NOMO-1 treated with dmso at 0.1 percent for 144 hours (cell line): ENCODE measurements at regions not wholly inside any gene's neighbourhood (a gene's known extent, or its start where the extent isn't known, plus 50 kb on each side); places are given as distances from the start of the nearest gene placed in this dataset.
"Not testable (repeated sequence)": the region's sequence is repeated elsewhere in the genome, so short reads cannot be mapped to it uniquely, and the experiment has no call there.

ENCODE experiments used
- DNase-seq: peaks from one replicate; lab custom pipeline; 2025; ENCODE audit not compliant: unreplicated experiment; lab: John Stamatoyannopoulos, UW

DNA sequence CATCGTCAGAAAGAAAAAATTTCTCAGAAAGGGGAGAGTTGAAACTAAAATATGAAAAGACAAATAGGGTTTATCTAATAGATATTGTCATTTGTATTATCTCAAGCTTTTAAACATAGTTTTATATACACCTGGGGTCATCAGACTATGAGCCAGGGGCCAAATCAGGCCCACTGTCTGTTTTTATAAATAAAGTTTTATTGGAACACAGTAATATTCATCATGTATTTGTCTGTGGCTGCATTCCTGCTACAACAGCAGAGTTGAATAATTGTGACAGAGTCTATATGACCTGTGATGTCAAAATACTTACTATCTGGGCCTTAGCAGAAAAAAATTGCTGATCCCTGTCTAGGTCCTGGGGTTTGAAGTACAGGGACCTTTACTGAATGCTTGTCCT lies 120.5 kb upstream of the RUNX1 start:
- no peak for DNase-seq

DNA sequence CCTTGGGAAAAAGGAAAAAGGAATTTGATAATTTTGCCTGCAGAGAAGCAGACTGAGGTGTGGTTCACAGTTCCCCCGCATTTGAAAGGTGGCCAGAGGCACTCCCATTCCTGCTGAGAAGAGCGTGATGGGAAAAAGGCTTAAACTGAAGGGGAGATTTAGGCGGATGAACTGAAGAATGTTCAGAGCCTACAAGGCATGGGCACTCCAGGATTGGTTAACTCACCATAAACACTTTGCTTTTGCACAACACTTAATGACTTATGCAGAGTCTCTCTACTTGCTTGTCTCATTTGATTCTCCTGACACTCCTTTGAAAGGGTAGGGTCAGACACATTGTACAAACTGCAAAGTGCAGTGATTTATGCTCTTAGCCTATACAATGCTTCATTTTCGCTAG lies 119.6 kb upstream of the RUNX1 start:
- DNase-seq, result no peak

DNA sequence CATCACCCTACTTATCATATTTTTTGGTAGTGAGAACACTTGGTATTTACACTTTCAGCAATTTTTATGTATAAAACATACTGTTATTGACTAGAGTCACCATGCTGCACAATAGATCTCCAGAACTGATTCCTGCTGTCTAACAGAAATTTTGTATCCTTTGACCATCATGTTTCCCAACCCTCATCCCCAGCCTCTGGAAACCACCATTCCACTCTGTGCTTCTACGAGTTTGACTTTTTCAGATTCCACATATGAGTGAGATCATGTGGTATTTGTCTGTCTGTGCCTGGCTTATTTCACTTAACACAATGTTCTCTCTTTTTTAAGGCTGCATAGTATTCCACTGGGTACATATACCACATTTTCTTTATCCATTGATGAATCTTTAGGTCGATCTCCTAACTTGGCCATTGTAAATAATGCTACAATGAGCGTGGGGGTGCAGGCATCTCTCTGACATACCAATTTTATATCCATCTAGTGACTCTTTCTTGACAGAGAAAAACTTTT lies 115.9 kb upstream of the RUNX1 start:
- no peak for DNase-seq

DNA sequence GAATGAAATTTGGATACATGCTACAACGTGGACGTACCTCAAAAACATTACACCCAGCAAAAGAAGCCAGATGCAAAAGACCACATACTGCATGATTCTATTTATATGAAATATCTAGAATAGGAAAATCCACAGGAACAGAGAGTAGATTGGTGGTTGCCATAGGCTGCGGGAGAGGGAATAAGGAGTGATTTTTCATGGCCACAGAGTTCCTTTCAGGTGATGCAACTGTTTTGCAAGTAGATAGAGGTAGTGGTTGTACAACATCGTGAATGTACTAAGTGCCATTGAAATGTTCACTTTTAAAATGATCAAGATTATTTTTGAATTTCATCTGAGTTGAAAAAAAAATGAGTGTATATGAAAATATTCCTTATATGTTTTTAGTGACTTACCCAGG lies 115.3 kb upstream of the RUNX1 start:
- DNase-seq, result no peak

DNA sequence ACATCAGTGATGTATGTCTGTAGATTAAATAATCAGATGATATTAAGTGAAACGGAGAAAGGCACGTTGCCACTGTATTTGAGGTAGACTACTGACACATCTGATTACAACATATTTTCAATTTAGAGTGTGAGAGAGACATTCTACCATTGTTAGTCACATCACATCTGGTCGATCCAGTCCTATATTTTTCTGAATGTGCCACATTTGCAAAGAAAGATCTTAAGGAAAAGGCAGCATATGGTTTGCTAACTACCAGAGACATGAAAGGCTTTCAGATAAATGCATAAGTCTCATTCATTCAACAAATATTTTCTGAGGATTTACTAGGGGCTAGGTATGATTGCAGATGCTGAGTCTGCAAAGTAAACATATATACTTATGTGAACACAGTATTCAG lies 114.3 kb upstream of the RUNX1 start:
- no peak for DNase-seq

DNA sequence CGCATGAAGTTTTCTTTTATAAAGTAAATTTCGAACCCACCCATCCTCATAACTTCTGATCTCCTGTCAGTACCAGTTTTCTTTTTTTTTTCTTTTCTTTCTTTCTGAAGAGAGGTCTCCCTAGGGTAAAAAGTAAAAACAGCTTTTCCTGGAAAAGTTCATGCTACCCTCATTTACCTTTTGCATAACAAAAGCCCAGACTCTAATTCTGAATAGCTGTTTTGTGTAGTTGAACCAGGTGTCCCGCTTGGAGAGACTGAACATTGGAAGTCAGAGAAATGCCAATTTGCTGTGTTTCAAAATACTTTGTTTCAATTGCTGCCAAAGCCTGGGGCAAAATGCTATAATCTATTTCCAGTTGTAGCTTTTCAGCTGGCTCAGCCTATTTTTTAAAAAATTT lies 113.7 kb upstream of the RUNX1 start:
- no peak for DNase-seq

DNA sequence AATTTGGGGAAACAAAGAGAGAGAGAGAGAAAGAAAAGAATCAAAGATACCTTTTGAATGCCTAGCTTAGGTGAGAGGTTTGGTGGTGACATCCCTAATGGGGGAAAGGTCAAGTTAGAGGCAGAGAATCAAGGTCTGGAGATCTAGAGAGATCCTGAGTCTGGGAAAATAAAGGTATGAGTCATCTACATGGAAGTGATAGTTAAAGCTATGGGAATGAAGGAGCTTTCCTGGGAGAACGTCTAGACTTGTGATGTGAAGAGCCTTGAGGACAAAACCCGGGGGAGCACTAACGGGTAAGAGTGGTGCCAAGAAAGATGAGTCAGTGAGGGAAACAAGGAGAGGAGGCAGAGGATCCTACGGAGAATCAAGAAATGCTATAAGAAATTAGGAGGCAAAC lies 110.8 kb upstream of the RUNX1 start:
- no peak for DNase-seq

DNA sequence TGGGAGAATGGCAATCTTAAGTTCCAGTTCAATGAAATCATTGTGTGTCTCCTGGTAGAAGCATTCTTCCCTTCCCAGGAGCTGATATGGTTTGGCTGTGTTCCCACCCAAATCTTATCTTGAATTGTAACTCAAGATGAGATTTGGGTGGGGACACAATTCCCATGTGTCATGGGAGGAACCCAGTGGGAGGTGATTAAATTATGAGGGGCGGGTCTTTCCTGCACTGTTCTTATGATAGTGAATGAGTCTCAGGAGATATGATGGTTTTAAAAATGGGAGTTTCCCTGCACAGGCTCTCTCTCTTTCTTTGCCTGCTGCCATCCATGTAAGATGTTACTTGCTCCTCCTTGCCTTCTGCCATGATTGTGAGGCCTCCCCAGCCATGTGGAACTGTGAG lies 108.3 kb upstream of the RUNX1 start:
- DNase-seq, result not testable (repeated sequence)

DNA sequence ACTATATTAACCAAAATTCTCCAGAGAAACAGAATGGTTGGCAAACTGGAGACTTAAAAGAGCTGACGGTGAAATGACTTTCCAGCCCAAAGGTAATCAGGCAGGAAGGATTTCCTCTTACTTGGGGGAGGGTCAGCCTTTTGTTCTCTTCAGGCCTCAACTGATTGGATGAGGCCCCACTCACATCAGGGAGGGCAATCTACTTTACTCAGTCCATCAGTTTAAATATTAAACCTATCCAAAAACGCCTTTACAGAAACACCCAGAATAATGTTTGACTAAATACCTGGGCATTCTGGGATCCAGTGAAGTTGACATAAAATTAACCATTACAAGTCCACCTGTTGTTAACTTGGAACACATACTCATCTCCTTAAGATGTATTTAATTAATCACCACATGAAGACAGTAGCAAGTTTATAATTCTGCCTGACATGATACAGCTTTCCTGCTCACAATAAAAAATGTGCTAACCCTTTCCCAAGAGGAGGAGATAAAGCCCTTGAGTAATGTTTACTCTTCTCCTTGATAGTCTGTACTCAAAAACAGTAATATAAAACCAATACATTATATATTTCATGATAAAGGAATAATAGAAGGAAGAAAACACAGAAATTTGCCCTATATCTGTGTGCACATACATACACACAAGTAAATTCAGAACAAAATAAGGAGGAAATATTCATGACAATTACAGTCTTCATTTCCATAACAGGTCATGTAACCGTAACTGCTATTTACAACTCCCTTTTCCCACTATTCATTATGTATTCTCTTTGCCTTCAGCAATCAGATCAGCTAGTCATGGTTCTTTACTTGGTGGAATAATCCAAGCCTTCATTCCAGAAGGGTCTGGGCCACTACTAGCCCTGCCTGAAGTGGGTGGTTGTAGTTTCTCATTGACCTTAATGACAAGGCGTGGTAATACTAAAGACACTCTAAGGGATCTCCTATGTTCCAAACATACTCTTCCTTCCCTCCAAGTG lies 107.5 kb upstream of the RUNX1 start:
- DNase-seq, result no peak

DNA sequence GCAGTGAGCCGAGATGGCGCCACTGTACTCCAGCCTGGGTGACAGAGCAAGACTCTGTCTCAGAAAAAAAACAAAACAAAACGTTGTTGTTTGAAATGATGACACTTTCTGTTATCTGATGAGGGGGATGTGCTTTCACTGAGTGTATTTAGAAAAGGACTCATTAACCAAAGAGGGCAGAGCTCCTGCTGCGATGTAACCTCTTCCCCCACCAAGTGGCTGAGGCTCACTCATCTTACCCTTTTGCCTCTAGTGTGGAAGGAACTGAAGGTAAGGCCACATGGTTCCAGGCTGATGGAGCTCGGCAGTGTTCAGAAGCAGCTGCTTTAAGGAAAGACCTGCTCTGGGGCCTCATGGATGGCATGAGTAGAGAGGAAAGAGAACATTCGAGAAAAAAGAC lies 105.7 kb upstream of the RUNX1 start:
- DNase-seq, result no peak

DNA sequence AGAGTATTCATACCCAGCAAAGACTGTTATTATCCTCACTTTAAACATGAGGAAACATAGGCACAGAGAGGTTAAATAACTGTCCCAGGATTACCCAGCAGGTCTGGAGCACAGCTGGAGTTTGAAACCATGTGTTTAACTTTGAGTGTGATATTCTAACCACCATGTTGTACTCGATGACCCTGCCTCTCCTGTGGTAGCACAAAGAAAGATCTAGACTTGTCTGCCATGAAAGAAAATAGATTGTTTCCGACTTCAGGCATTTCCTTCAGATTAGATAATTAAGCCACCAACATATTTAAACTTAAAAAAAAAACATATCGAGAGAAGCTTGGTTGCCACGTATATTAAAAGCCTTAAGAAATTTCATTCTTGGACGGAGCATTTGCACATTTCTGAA lies 104.6 kb upstream of the RUNX1 start:
- no peak for DNase-seq

DNA sequence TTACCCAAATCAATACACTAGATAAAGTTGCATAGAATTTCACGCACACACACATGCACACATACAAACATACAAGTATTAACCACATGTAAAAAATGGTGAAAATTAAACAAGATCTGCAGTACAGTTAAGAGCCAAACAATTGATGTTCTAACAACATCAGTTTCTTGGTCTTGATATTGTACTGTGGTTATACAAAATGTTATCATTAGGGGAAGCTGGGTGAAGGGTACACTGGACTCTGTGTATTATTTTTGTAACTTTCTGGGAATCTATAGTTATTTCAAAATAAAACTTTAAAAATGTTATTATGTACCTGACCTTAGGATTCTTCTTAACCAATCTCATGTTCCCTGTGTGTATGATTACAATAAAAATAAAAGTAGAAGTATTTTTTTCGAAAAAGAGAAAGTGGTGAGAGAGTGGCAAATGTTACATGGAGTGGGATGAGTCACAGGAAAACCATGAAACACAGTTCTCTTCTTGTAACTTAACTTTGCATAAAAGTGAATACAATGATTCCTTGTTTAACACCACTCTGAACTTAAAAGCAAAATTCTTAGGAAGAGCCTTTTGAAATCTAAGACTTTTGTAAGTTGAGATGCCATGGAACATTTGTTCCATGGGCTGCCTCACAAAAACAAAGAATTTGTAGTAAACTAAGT lies 101.6 kb upstream of the RUNX1 start:
- no peak for DNase-seq

DNA sequence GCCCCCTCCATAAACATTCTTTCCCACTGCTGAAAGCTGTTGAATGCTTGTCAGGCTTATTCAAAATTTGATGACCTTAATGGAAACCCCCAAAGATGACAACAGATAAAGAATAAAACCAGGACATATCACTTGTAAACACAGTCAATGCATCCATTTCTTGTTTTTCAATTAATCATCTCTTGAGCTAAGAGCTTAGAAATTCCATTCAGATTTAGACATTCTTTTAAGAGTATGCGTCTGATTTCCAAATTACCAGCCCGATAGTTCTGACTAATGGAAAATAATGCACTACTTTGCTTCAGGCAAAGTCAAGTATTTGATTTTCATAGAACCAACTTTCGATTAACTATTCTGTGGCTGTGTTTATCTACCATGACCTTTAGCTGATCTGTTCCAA lies 100.6 kb upstream of the RUNX1 start:
- no peak for DNase-seq

DNA sequence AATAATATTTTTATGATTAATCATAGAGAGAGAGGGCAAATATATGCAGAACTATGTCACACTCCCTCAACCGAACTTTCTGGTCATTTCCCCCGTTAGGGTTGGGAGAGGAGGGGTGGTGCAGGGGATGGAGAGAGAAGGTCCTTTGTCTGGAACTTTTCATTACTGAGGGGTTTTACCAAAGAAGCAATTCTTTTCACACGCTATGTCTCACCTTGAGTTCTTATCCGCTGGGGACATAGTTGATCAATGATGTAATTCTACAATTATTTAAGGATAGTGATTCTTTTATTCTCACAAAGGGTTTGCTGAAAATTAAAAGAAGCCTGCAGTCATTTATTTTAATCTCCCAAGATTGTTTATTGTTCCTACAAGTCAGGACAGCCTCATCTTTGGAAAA lies 98.3 kb upstream of the RUNX1 start:
- DNase-seq, result no peak

DNA sequence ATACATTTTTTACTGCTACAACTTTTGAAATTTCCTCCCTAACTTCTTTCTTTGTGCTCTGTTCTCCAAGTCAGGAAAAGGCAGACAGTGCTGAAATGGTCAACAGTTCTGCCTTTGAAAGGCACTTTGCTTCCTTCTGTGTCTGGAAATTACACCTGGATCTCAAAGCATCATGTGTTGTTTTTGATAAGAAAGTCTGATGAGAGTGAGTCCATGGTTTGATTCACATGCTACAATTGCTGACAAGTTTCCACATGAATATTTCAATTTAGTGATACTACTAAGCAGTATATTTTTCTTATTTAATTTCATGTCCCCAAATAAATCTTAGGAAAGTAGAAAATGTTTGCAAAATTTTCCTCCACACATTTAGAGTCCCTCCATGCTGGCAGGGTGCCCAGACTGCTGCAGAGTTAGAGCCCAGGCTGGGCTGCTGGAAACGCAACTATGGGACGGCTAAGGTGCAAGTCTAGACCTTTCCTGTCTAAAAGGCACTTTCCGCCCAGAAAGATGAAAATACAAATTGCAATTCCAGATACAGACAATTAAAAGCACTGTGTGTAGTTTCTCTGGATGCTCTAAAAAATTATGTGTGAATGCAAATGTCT lies 96.6 kb upstream of the RUNX1 start:
- no peak for DNase-seq

DNA sequence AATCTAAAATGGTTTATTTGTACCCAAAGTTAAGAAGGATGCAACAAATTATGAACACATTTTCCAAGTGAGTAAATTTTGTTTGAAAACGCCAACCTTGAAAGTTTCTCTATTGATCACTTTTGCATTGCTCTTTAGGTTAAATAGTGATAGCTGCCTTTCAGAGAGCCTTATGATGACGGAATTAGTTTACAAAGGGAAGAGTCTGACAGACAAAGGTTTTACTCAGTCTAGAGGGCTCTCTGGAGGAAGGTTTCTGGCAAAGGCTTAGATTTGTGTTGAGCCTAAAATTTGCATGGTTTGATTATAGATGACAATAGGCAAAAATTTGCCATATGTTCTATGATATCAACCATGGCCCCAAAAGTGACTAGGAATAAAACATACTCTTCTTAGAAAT lies 95.9 kb upstream of the RUNX1 start:
- no peak for DNase-seq

DNA sequence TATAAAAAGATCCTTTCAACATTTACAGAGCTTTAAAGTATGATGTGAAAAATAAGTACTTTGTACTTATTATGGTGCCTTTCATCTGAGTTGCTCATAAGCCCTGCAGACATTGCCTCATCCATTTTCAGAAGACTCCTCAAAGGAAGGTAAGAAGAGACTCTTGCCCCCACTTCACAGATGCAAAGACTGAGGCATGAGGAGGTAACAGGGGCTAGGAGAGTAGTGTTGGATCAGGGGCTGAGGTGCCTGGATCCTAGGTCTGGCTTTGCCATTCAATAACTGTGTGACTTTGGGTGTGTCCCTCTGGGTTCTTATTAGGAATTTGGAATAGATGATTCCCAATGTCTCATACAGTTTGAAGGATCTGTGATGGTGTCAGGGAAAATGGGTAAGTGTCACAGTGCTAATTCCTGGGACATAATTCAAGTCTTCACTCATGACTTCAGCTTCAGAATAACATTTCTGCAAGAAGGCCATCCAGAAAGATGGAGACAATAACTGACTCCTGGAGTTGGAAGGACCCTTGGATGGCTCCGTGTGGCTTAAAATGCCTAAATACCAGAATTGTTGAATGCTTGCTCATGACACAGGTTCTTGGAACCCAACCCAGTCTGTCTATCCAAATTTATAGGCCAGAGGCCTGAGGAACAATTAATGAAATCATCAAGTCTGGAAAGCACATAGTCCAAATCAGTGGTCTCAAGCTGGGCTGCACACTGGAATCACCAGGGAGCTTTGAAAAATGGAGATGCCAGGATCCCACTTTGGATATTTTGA lies 93.1 kb upstream of the RUNX1 start:
- DNase-seq, result no peak

DNA sequence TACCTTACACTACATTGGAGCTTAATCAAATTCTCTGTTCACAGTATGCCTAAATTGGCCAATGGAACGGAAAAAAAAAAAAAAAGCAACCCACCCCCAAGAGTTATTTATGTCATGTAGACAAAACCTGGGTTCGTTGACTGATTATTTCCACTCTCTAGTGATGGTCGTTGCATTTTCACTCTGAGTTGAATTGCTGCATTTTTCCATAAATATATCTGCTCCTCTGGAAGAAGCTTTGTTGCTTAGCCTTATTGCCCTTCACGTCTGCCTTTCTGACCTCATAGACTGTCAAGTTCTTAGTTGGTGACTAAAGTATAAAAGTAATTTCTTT lies 90.2 kb upstream of the RUNX1 start:
- no peak for DNase-seq

DNA sequence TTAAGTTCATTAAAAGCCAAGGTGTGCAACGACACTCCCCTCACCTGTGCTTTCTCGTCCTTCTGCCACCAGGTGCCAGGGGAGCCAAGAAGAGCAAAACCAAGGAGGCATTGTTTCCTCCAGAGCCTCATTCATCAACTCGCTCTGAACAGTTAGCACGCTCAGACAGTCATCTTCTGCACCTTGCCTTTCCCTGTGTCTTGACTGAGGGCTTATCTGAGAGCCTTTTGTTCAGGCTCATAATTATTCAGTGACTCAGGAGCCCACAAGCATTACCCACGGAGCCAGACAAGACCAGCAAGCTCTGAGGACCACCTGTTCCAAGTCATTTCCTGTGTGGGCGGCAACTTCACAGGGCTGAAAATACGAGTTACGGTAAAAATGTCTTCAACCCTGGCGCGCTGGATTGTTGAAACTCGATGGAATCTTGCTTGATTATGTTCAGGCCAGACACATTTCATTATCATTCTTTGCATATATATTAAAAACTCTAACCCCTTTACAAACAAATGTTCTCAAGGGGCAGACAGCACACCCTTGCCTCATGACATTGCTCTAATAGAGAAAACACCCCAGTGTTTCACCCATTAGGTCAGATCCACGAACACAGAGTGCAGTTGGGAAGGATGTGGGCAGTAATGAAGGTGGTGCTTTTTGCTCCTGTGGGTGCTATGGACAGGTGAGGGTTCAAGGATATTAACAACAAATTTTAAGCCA lies 89.7 kb upstream of the RUNX1 start:
- DNase-seq, result no peak

DNA sequence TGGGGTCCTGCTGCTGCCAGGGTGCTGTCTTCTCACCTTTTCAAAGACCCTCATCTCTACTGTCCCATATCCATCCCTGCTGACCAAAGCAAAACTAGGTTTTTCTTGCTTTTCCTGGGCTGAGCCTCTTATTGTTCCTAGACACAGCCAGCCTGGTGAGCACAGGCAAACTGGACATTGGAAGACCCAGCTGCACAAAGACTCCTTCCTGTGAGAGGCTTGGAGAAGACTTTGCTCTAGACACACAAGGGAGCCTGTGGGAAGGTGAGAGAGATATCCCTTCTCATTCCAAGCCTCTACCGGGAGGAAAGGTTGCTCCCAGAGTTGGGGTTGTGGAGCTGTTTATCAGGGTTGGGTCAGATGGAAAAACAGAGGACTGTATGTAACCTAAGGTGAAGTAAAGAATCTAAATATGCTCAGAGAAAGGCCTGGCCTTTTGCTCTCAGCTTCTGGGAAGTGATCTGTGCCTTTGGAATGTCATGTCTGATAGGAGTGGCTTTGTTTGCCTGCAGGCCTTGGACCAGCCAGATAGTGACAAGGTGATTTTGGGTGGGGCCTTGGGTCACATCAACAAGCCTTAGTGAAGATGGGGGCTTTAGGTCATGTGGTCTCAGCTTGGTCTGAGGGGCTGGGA lies 87.6 kb upstream of the RUNX1 start:
- DNase-seq, result no peak
